K562 (cell line): ENCODE measurements at regions not wholly inside any gene's neighbourhood (a gene's known extent, or its start where the extent isn't known, plus 50 kb on each side); places are given as distances from the start of the nearest gene placed in this dataset.

Source experiments
- KDM1A ChIP-seq, 2 experiments: fragments of 450-650 bp; IDR thresholded peaks; 2 replicates each; pipeline ENCODE4 v1.6.1; 2016; ENCODE audit warnings: mild to moderate bottlenecking in 2 of 2
- MYBL2 ChIP-seq, 2 experiments: fragments of 450-650 bp in 1 of 2; sonication (generic) in 1 of 2; formaldehyde crosslinking in 1 of 2; IDR thresholded peaks; 2 replicates each; pipeline versions ENCODE4 v1.6.1 to v1.8.1; 2017 to 2022; ENCODE audit warnings: borderline replicate concordance in 1 of 2, inconsistent platforms in 1 of 2, low read depth in 1 of 2, mild to moderate bottlenecking in 1 of 2, missing genetic modification reagents in 1 of 2, moderate library complexity in 1 of 2
- POLR2AphosphoS2 ChIP-seq: IDR thresholded peaks from 2 replicates; pipeline ENCODE4 v1.6.1; 2012; ENCODE audit warnings: low read length, improper control_type of control experiment
- RUNX1 ChIP-seq: sonication (generic); IDR thresholded peaks from 2 replicates; pipeline ENCODE4 v1.6.1; 2016; ENCODE audit warnings: antibody characterized with exemption, low read depth
- STAG1 ChIP-seq: sonication (generic); formaldehyde crosslinking; IDR thresholded peaks from 2 replicates; pipeline ENCODE4 v1.5.0; 2020; ENCODE audit warnings: missing genetic modification reagents, borderline replicate concordance
- ZBTB7A ChIP-seq: IDR thresholded peaks from 2 replicates; pipeline ENCODE4 v1.6.1; 2011; ENCODE audit warnings: low read depth, mild to moderate bottlenecking, low read length, moderate library complexity, borderline replicate concordance; ENCODE audit not compliant: control insufficient read depth
- ZNF124 ChIP-seq: sonication (generic); formaldehyde crosslinking; IDR thresholded peaks from 2 replicates; pipeline ENCODE4 v1.8.1; 2022; ENCODE audit warnings: missing genetic modification reagents
- ZNF253 ChIP-seq: fragments of 250-450 bp; sonication (Bioruptor Pico); conservative IDR thresholded peaks from 2 replicates; pipeline ENCODE4 v1.6.1; 2021; ENCODE audit warnings: mild to moderate bottlenecking
- ZNF354B ChIP-seq: fragments of 250-450 bp; sonication (Bioruptor Pico); IDR thresholded peaks from 2 replicates; pipeline ENCODE4 v1.4.0; 2020
- ZNF408 ChIP-seq: fragments of 250-450 bp; sonication (Bioruptor Pico); IDR thresholded peaks from 2 replicates; pipeline ENCODE4 v1.4.0; 2020; ENCODE audit warnings: low read depth, mild to moderate bottlenecking, moderate library complexity
- TF ChIP-seq, protein P1 (sequence below): fragments of 450-650 bp; IDR thresholded peaks from 2 replicates; pipeline ENCODE4 v1.6.1; 2017; ENCODE audit warnings: antibody characterized with exemption, mild to moderate bottlenecking
- TF ChIP-seq, protein P2 (sequence below), 2 experiments: fragments of 450-650 bp; formaldehyde crosslinking in 1 of 2; IDR thresholded peaks; 2 replicates each; pipeline versions ENCODE4 v1.4.0 to v1.6.1; 2014 to 2020; ENCODE audit warnings: mild to moderate bottlenecking in 2 of 2, borderline replicate concordance in 1 of 2, low read depth in 1 of 2
- TF ChIP-seq, protein P3 (sequence below): fragments of 450-650 bp; formaldehyde crosslinking; IDR thresholded peaks from 2 replicates; pipeline ENCODE4 v1.4.0; 2022; ENCODE audit warnings: missing genetic modification characterization

DNA sequence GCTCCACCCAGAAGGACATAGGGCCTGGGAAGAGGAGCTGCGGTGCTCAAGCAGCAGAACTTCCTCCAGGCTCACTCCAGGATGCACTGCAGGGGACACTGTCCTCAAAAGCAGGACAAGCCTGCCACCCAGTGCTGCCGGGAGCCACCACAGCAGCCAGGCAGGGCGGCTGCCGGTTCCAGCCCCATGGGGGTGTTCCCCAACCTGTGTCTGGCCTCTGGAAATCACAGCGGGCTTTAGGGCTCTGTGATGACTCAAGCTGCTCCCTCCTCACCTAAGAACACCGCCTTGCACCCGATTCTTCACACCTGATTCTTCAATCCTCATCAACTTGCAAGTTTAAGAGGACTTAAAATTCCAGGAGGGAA lies 71.9 kb upstream of the SLC6A11 start (continued):
- TF ChIP-seq, protein P1, sequence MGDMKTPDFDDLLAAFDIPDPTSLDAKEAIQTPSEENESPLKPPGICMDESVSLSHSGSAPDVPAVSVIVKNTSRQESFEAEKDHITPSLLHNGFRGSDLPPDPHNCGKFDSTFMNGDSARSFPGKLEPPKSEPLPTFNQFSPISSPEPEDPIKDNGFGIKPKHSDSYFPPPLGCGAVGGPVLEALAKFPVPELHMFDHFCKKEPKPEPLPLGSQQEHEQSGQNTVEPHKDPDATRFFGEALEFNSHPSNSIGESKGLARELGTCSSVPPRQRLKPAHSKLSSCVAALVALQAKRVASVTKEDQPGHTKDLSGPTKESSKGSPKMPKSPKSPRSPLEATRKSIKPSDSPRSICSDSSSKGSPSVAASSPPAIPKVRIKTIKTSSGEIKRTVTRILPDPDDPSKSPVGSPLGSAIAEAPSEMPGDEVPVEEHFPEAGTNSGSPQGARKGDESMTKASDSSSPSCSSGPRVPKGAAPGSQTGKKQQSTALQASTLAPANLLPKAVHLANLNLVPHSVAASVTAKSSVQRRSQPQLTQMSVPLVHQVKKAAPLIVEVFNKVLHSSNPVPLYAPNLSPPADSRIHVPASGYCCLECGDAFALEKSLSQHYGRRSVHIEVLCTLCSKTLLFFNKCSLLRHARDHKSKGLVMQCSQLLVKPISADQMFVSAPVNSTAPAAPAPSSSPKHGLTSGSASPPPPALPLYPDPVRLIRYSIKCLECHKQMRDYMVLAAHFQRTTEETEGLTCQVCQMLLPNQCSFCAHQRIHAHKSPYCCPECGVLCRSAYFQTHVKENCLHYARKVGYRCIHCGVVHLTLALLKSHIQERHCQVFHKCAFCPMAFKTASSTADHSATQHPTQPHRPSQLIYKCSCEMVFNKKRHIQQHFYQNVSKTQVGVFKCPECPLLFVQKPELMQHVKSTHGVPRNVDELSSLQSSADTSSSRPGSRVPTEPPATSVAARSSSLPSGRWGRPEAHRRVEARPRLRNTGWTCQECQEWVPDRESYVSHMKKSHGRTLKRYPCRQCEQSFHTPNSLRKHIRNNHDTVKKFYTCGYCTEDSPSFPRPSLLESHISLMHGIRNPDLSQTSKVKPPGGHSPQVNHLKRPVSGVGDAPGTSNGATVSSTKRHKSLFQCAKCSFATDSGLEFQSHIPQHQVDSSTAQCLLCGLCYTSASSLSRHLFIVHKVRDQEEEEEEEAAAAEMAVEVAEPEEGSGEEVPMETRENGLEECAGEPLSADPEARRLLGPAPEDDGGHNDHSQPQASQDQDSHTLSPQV, result no peak
- no peak for TF ChIP-seq RUNX1
- no peak for TF ChIP-seq ZNF253
- TF ChIP-seq STAG1 (CRISPR knock-in tag), result peak; percentile 91
- no peak for TF ChIP-seq ZNF354B
- TF ChIP-seq, protein P2, sequence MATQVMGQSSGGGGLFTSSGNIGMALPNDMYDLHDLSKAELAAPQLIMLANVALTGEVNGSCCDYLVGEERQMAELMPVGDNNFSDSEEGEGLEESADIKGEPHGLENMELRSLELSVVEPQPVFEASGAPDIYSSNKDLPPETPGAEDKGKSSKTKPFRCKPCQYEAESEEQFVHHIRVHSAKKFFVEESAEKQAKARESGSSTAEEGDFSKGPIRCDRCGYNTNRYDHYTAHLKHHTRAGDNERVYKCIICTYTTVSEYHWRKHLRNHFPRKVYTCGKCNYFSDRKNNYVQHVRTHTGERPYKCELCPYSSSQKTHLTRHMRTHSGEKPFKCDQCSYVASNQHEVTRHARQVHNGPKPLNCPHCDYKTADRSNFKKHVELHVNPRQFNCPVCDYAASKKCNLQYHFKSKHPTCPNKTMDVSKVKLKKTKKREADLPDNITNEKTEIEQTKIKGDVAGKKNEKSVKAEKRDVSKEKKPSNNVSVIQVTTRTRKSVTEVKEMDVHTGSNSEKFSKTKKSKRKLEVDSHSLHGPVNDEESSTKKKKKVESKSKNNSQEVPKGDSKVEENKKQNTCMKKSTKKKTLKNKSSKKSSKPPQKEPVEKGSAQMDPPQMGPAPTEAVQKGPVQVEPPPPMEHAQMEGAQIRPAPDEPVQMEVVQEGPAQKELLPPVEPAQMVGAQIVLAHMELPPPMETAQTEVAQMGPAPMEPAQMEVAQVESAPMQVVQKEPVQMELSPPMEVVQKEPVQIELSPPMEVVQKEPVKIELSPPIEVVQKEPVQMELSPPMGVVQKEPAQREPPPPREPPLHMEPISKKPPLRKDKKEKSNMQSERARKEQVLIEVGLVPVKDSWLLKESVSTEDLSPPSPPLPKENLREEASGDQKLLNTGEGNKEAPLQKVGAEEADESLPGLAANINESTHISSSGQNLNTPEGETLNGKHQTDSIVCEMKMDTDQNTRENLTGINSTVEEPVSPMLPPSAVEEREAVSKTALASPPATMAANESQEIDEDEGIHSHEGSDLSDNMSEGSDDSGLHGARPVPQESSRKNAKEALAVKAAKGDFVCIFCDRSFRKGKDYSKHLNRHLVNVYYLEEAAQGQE (IDR thresholded peaks at IDR 0.05; ENCODE audit: borderline replicate concordance), result peak; percentile 29; the same call in 1 of the 2 replicates
- TF ChIP-seq, protein P2 (CRISPR knock-in tag; IDR thresholded peaks at IDR 0.05; ENCODE audit: low read depth), result no peak
- TF ChIP-seq, protein P3, sequence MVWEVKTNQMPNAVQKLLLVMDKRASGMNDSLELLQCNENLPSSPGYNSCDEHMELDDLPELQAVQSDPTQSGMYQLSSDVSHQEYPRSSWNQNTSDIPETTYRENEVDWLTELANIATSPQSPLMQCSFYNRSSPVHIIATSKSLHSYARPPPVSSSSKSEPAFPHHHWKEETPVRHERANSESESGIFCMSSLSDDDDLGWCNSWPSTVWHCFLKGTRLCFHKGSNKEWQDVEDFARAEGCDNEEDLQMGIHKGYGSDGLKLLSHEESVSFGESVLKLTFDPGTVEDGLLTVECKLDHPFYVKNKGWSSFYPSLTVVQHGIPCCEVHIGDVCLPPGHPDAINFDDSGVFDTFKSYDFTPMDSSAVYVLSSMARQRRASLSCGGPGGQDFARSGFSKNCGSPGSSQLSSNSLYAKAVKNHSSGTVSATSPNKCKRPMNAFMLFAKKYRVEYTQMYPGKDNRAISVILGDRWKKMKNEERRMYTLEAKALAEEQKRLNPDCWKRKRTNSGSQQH (CRISPR knock-in tag), result no peak
- no peak for TF ChIP-seq ZBTB7A
- peak; percentile 45 to 57; a peak in 3 of 4 replicates for TF ChIP-seq KDM1A (IDR thresholded peaks at IDR 0.05)
- no peak for TF ChIP-seq ZNF124 (CRISPR knock-in tag)
- TF ChIP-seq ZNF408 (CRISPR knock-in tag), result no peak
- TF ChIP-seq MYBL2 (IDR thresholded peaks at IDR 0.05; ENCODE audit: low read depth), result no peak
- TF ChIP-seq MYBL2 (CRISPR knock-in tag; IDR thresholded peaks at IDR 0.05; ENCODE audit: borderline replicate concordance), result no peak
- no peak for TF ChIP-seq POLR2AphosphoS2
